ENCODE measurements at regions not wholly inside any gene's neighbourhood (a gene's known extent, or its start where the extent isn't known, plus 50 kb on each side); places are given as distances from the start of the nearest gene placed in this dataset.

DNA sequence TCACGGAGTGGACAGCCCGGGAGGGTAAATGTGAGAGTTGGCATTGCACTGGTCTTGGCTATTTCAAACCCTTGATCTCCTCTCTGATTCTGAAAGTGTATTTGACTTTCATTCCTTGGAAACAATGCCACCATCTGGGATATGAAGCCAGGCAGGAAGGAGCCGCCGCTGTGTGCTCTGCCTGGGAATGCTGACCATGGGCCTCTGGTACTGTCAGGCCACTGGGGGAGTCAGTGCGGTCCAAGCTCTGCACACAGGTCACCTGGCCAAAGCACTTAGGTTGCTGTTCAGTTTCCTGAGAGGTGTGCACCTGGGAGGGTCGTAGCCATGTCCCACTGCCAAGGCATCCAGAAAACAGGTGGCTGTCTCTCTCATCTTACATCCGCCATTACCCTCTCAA lies 68.5 kb upstream of the SHH start:
- TF ChIP-seq LEF1 (IDR thresholded peaks at IDR 0.05; ENCODE audit: borderline replicate concordance) (no peak), CTBP1 (IDR thresholded peaks at IDR 0.05; ENCODE audit: borderline replicate concordance) (no peak)
- POLR2A ChIA-PET, result no interaction called here
- DNase-seq (ENCODE audit: extremely low spot score), result no peak
- CTCF ChIA-PET, result no interaction called here

DNA sequence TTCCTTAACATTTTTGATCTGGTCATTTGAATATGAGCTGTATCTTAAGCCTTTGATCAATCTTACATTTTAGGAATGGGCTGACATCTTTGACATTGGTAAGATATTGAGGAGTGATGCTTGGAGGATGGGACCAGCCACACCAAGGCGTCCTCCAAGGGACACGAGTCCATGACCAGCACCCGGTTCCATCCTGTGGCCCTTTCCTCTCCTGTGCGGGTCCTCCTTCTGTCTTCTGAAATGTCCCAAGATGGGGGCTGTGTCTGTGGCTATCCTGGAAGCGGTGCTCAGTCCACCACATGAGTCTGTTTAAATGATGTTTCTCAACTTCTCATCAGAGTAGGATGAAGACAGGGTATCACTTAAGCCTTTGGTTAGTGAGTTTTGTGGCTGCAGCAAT lies 67.3 kb upstream of the SHH start:
- ChIA-PET POLR2A (no interaction called here), CTCF (no interaction called here)
- TF ChIP-seq, protein P1, sequence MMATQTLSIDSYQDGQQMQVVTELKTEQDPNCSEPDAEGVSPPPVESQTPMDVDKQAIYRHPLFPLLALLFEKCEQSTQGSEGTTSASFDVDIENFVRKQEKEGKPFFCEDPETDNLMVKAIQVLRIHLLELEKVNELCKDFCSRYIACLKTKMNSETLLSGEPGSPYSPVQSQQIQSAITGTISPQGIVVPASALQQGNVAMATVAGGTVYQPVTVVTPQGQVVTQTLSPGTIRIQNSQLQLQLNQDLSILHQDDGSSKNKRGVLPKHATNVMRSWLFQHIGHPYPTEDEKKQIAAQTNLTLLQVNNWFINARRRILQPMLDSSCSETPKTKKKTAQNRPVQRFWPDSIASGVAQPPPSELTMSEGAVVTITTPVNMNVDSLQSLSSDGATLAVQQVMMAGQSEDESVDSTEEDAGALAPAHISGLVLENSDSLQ (IDR thresholded peaks at IDR 0.05), result no peak
- TF ChIP-seq BHLHE40 (IDR thresholded peaks at IDR 0.05; ENCODE audit: borderline replicate concordance) (no peak), FOXK2 (IDR thresholded peaks at IDR 0.05) (no peak), CTBP1 (IDR thresholded peaks at IDR 0.05; ENCODE audit: borderline replicate concordance) (no peak), L3MBTL2 (conservative IDR thresholded peaks at IDR 0.05) (no peak), SP1 (IDR thresholded peaks at IDR 0.05) (no peak), ARNT (IDR thresholded peaks at IDR 0.05) (no peak), ELF4 (IDR thresholded peaks at IDR 0.05) (no peak), ZNF384 (IDR thresholded peaks at IDR 0.05) (no peak), SUZ12 (IDR thresholded peaks at IDR 0.05) (no peak), NFRKB (IDR thresholded peaks at IDR 0.05) (no peak), TARDBP (IDR thresholded peaks at IDR 0.05) (no peak), FOXM1 (IDR thresholded peaks at IDR 0.05; ENCODE audit: borderline replicate concordance) (no peak), LEF1 (IDR thresholded peaks at IDR 0.05; ENCODE audit: borderline replicate concordance) (no peak), HDGF (IDR thresholded peaks at IDR 0.05; ENCODE audit: borderline replicate concordance) (no peak), FOXA1 (IDR thresholded peaks at IDR 0.05) (no peak)
- DNase-seq (ENCODE audit: extremely low spot score), result no peak

DNA sequence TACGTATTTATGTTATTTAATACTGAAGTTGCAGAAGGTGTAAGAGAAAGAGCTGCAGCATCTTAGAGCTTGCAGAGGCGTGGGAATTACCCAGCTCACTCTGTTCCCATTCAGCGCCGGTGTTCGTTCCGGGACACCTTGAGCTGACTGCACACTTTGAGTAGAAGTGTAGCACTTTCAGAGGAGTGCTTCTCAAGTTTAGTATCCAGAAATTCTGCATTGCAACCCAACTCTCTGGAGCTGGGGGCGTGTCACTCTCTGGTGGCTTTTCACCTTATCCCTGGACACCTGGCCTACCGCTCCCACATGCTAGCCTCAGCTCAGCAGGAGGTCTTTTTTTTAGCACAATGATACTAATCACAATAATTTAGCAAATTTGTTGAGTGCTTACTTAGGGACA lies 66.4 kb upstream of the SHH start:
- no peak for DNase-seq (ENCODE audit: extremely low spot score)
- ChIA-PET POLR2A (no interaction called here), CTCF (interaction anchor here (0.6 kb wide), 1 partner anchor 926 kb away, joined by 3 read pairs; no protein-coding TSS in a partner anchor)
- TF ChIP-seq, protein P1 (IDR thresholded peaks at IDR 0.05), result no peak
- TF ChIP-seq SUZ12 (IDR thresholded peaks at IDR 0.05) (no peak), ARNT (IDR thresholded peaks at IDR 0.05) (no peak), ELF4 (IDR thresholded peaks at IDR 0.05) (no peak), CTBP1 (IDR thresholded peaks at IDR 0.05; ENCODE audit: borderline replicate concordance) (no peak), TARDBP (IDR thresholded peaks at IDR 0.05) (no peak), NFRKB (IDR thresholded peaks at IDR 0.05) (no peak), FOXM1 (IDR thresholded peaks at IDR 0.05; ENCODE audit: borderline replicate concordance) (no peak)

DNA sequence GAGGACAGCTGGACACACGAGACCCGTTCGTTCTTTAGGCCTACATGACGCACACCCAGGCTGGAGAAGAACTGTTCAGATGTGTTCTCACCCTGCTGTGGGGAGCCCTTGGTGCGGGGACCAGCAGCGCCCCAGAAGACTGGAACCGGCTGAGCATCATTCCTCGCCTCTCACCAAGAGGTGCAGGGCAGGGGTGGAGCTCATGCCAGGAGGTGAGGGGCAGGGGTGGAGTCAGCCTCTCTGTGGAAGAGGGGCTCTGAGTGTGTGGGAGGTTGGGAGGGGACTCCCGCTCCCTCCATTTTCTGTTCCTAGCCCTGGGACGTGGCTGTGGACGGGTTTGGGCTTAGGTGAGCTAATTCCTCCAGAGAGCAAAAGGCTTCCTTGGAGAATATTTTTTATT lies 66.0 kb upstream of the SHH start:
- CTCF ChIA-PET, result interaction anchor here (0.7 kb wide), 1 partner anchor 64 kb away, joined by 6 read pairs; no protein-coding TSS in a partner anchor
- TF ChIP-seq NFRKB (IDR thresholded peaks at IDR 0.05), result no peak
- TF ChIP-seq ARNT (IDR thresholded peaks at IDR 0.05), result no peak
- no peak for TF ChIP-seq FOXA1 (IDR thresholded peaks at IDR 0.05)
- TF ChIP-seq FOXM1 (IDR thresholded peaks at IDR 0.05; ENCODE audit: borderline replicate concordance), result no peak
- TF ChIP-seq BHLHE40 (IDR thresholded peaks at IDR 0.05; ENCODE audit: borderline replicate concordance), result no peak
- TF ChIP-seq ZNF384 (IDR thresholded peaks at IDR 0.05), result no peak
- TF ChIP-seq CTBP1 (IDR thresholded peaks at IDR 0.05; ENCODE audit: borderline replicate concordance), result no peak
- TF ChIP-seq LEF1 (IDR thresholded peaks at IDR 0.05; ENCODE audit: borderline replicate concordance), result no peak
- TF ChIP-seq FOXK2 (IDR thresholded peaks at IDR 0.05), result no peak
- no peak for TF ChIP-seq TARDBP (IDR thresholded peaks at IDR 0.05)
- no peak for TF ChIP-seq HDGF (IDR thresholded peaks at IDR 0.05; ENCODE audit: borderline replicate concordance)
- TF ChIP-seq SUZ12 (IDR thresholded peaks at IDR 0.05), result no peak
- no peak for DNase-seq (ENCODE audit: extremely low spot score)
- POLR2A ChIA-PET, result no interaction called here

DNA sequence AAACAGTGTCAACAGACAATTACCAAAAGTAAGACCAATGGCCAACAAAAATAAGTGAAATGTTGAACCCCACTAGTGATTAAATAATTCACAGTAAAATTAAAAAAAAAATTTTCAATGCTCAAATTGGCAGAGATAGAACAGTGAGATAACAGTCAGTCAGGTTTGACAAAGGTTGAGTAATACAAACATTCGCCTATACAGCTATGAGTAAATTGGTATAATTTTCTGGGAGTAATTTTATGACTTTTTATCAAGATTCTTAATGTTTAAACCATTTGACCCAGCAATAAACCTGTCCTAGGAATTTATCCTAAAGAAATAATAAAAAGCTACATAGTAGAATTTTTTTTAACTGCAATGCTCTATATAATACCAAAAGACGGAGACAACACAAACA lies 64.9 kb upstream of the SHH start:
- DNase-seq (ENCODE audit: extremely low spot score), result no peak
- no peak for TF ChIP-seq ELF4 (IDR thresholded peaks at IDR 0.05)
- no peak for TF ChIP-seq LEF1 (IDR thresholded peaks at IDR 0.05; ENCODE audit: borderline replicate concordance)
- TF ChIP-seq FOXK2 (IDR thresholded peaks at IDR 0.05), result no peak
- no peak for TF ChIP-seq SUZ12 (IDR thresholded peaks at IDR 0.05)
- TF ChIP-seq FOXM1 (IDR thresholded peaks at IDR 0.05; ENCODE audit: borderline replicate concordance), result no peak
- TF ChIP-seq L3MBTL2 (conservative IDR thresholded peaks at IDR 0.05), result no peak
- no peak for TF ChIP-seq CTBP1 (IDR thresholded peaks at IDR 0.05; ENCODE audit: borderline replicate concordance)
- no peak for TF ChIP-seq TARDBP (IDR thresholded peaks at IDR 0.05)
- TF ChIP-seq NFRKB (IDR thresholded peaks at IDR 0.05), result no peak
- TF ChIP-seq, protein P1 (IDR thresholded peaks at IDR 0.05), result no peak
- TF ChIP-seq HDGF (IDR thresholded peaks at IDR 0.05; ENCODE audit: borderline replicate concordance), result no peak
- no peak for TF ChIP-seq BHLHE40 (IDR thresholded peaks at IDR 0.05; ENCODE audit: borderline replicate concordance)
- TF ChIP-seq ARNT (IDR thresholded peaks at IDR 0.05), result no peak
- TF ChIP-seq SP1 (IDR thresholded peaks at IDR 0.05), result no peak
- TF ChIP-seq ZNF384 (IDR thresholded peaks at IDR 0.05), result no peak
- TF ChIP-seq FOXA1 (IDR thresholded peaks at IDR 0.05), result no peak
- CTCF ChIA-PET, result interaction anchor here (0.5 kb wide), 1 partner anchor 602 kb away, joined by 4 read pairs; no protein-coding TSS in a partner anchor
- POLR2A ChIA-PET, result no interaction called here

DNA sequence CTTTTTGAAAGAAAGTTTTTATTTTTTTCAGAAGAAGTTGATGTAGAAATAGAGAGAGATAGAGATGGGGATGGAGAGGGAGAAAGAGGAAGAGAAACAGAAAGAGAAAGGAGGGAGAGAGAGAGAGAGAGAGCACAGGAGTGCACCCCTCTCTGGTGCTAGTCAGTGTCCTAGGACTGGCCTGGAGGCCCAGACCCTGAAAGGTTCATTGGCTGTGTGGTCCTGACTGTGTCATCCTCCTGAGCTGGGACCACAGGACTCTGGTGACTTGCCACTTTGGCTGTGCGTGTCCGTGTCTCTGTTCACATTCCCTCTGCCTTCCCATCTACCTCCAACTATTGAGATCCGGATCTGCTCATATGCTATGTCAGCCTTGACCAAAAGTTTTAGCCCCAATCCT lies 62.1 kb upstream of the SHH start:
- ChIA-PET POLR2A (no interaction called here), CTCF (interaction anchor here (0.6 kb wide), 1 partner anchor 899 kb away, joined by 3 read pairs; no protein-coding TSS in a partner anchor)
- no peak for TF ChIP-seq ELF4 (IDR thresholded peaks at IDR 0.05)
- no peak for TF ChIP-seq BHLHE40 (IDR thresholded peaks at IDR 0.05; ENCODE audit: borderline replicate concordance)
- TF ChIP-seq, protein P1 (IDR thresholded peaks at IDR 0.05), result no peak
- TF ChIP-seq FOXK2 (IDR thresholded peaks at IDR 0.05), result no peak
- no peak for TF ChIP-seq FOXA1 (IDR thresholded peaks at IDR 0.05)
- TF ChIP-seq SP1 (IDR thresholded peaks at IDR 0.05), result no peak
- TF ChIP-seq L3MBTL2 (conservative IDR thresholded peaks at IDR 0.05), result no peak
- no peak for TF ChIP-seq SUZ12 (IDR thresholded peaks at IDR 0.05)
- TF ChIP-seq TARDBP (IDR thresholded peaks at IDR 0.05), result no peak
- no peak for TF ChIP-seq NFRKB (IDR thresholded peaks at IDR 0.05)
- TF ChIP-seq CTBP1 (IDR thresholded peaks at IDR 0.05; ENCODE audit: borderline replicate concordance), result no peak
- no peak for TF ChIP-seq ZNF384 (IDR thresholded peaks at IDR 0.05)
- TF ChIP-seq FOXM1 (IDR thresholded peaks at IDR 0.05; ENCODE audit: borderline replicate concordance), result no peak
- DNase-seq (ENCODE audit: extremely low spot score), result no peak
